ENCODE measurements at regions not wholly inside any gene's neighbourhood (a gene's known extent, or its start where the extent isn't known, plus 50 kb on each side); places are given as distances from the start of the nearest gene placed in this dataset.

- Histone ChIP-seq H3K27ac (no peak overlapping the region), H3K4me1 (no peaks in the 10 kb centered on the region), H3K27me3 (no peaks in the 10 kb centered on the region), H3K4me3 (no peak overlapping the region), H3K9me3 (no peaks in the 10 kb centered on the region), H3K36me3 (no peaks in the 10 kb centered on the region)
- intact Hi-C loops (cut with DNase I; ENCODE audit: low total_unique reads): no loop called here
- TF ChIP-seq CTCF (IDR thresholded peaks at IDR 0.05): no peak
- DNase-seq: no peak
These were observed 869.2 kb downstream of the IGSF11 start for GRCh38 chr3:118165413-118165812.

GRCh38 chr3:118167571-118167970, 867.1 kb downstream of the IGSF11 start:
- Histone ChIP-seq H3K9me3 (no peaks in the 10 kb centered on the region), H3K4me3 (no peak overlapping the region)
- no peak for TF ChIP-seq CTCF (IDR thresholded peaks at IDR 0.05)

GRCh38 chr3:118168175-118168574, 866.5 kb downstream of the IGSF11 start:
- TF ChIP-seq CTCF (IDR thresholded peaks at IDR 0.05): no peak
- no peak for DNase-seq
- Histone ChIP-seq H3K27me3 (no peaks in the 10 kb centered on the region), H3K27ac (no peak overlapping the region), H3K36me3 (no peaks in the 10 kb centered on the region), H3K4me1 (no peaks in the 10 kb centered on the region), H3K9me3 (no peaks in the 10 kb centered on the region), H3K4me3 (no peak overlapping the region)
- intact Hi-C loops (cut with DNase I; ENCODE audit: low total_unique reads): no loop called here

More at GRCh38 chr3:118167571-118167970, 867.1 kb downstream of the IGSF11 start:
- DNase-seq: no peak
- H3K36me3 ChIP-seq: no peaks in the 10 kb centered on the region
- no peak overlapping the region for H3K27ac ChIP-seq
- intact Hi-C loops (cut with DNase I; ENCODE audit: low total_unique reads): no loop called here
- H3K27me3 ChIP-seq: no peaks in the 10 kb centered on the region
- no peaks in the 10 kb centered on the region for H3K4me1 ChIP-seq

GRCh38 chr3:118171236-118171852, 863.3 kb downstream of the IGSF11 start:
- no peaks in the 10 kb centered on the region for H3K36me3 ChIP-seq
- intact Hi-C loops (cut with DNase I; ENCODE audit: low total_unique reads): no loop called here
- no peak for DNase-seq
- H3K27me3 ChIP-seq: no peaks in the 10 kb centered on the region
- no peak for TF ChIP-seq CTCF (IDR thresholded peaks at IDR 0.05)
- no peak overlapping the region for H3K27ac ChIP-seq
- H3K4me3 ChIP-seq: no peak overlapping the region
- no peaks in the 10 kb centered on the region for H3K9me3 ChIP-seq
- no peaks in the 10 kb centered on the region for H3K4me1 ChIP-seq

- TF ChIP-seq CTCF (IDR thresholded peaks at IDR 0.05): no peak
- no peak for DNase-seq
- Histone ChIP-seq H3K27me3 (no peaks in the 10 kb centered on the region), H3K36me3 (no peaks in the 10 kb centered on the region), H3K27ac (no peak overlapping the region), H3K4me3 (no peak overlapping the region), H3K9me3 (no peaks in the 10 kb centered on the region), H3K4me1 (no peaks in the 10 kb centered on the region)
- intact Hi-C loops (cut with DNase I; ENCODE audit: low total_unique reads): no loop called here
These were observed 853.8 kb downstream of the IGSF11 start for GRCh38 chr3:118180853-118181252.

GRCh38 chr3:118181274-118181673, 853.4 kb downstream of the IGSF11 start:
- intact Hi-C loops (cut with DNase I; ENCODE audit: low total_unique reads): no loop called here
- no peaks in the 10 kb centered on the region for H3K27me3 ChIP-seq
- no peak for DNase-seq
- H3K36me3 ChIP-seq: no peaks in the 10 kb centered on the region
- no peak overlapping the region for H3K4me3 ChIP-seq
- H3K27ac ChIP-seq: no peak overlapping the region
- H3K4me1 ChIP-seq: no peaks in the 10 kb centered on the region
- H3K9me3 ChIP-seq: no peaks in the 10 kb centered on the region
- TF ChIP-seq CTCF (IDR thresholded peaks at IDR 0.05): no peak
